Kidney epithelial cell (primary cell): ENCODE measurements at regions not wholly inside any gene's neighbourhood (a gene's known extent, or its start where the extent isn't known, plus 50 kb on each side); places are given as distances from the start of the nearest gene placed in this dataset.

ENCODE experiments used
- DNase-seq: peaks from one replicate; pipeline ENCODE4 v3.0.0-alpha.2; 2010; ENCODE audit warnings: low read depth
- H3K27me3 ChIP-seq: 2 replicates; pipeline ENCODE4 v1.6.0; 2011; ENCODE audit warnings: low read length; ENCODE audit not compliant: control insufficient read depth, insufficient read depth
- H3K36me3 ChIP-seq: 2 replicates; pipeline ENCODE4 v1.5.1; 2011; ENCODE audit warnings: low read length; ENCODE audit not compliant: control insufficient read depth, insufficient read depth
- H3K4me3 ChIP-seq: 2 replicates; pipeline ENCODE4 v1.5.1; 2011; ENCODE audit warnings: low read depth, mild to moderate bottlenecking, control low read depth, low read length
- TF ChIP-seq, protein P1 (sequence below): IDR thresholded peaks from 2 replicates; pipeline ENCODE4 v1.5.1; 2011; ENCODE audit warnings: mild to moderate bottlenecking, moderate library complexity, low read length, control low read depth, inconsistent platforms; ENCODE audit not compliant: insufficient read depth, poor library complexity, severe bottlenecking

- Histone ChIP-seq H3K4me3 (no peak overlapping the region), H3K36me3 (no peaks in the 10 kb centered on the region), H3K27me3 (no peaks in the 10 kb centered on the region)
- DNase-seq: no peak
- TF ChIP-seq, protein P1, sequence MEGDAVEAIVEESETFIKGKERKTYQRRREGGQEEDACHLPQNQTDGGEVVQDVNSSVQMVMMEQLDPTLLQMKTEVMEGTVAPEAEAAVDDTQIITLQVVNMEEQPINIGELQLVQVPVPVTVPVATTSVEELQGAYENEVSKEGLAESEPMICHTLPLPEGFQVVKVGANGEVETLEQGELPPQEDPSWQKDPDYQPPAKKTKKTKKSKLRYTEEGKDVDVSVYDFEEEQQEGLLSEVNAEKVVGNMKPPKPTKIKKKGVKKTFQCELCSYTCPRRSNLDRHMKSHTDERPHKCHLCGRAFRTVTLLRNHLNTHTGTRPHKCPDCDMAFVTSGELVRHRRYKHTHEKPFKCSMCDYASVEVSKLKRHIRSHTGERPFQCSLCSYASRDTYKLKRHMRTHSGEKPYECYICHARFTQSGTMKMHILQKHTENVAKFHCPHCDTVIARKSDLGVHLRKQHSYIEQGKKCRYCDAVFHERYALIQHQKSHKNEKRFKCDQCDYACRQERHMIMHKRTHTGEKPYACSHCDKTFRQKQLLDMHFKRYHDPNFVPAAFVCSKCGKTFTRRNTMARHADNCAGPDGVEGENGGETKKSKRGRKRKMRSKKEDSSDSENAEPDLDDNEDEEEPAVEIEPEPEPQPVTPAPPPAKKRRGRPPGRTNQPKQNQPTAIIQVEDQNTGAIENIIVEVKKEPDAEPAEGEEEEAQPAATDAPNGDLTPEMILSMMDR: no peak
These were observed 373.7 kb upstream of the SLITRK6 start for GRCh38 chr13:86172961-86173360.

DNA sequence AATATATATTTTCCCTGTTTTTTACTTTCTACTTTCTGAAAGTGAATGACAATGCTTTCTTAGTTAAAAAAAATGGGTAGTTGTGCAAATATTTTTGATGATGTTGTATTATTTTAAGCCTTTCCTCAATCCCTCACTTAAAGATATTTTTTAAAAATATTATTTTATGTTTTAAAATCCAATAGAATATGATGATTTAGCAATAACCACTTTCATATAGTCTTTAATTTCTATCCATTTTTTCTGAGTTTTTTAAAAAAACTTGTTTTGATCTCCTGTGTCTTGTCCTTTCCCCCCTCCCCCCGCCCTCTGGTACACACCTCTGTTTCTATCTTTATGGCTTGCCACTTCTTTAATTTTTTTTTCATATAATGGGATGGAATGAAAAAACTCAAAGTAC lies 362.0 kb upstream of the SLITRK6 start:
- DNase-seq: no peak
- Histone ChIP-seq H3K27me3 (no peaks in the 10 kb centered on the region), H3K36me3 (no peaks in the 10 kb centered on the region), H3K4me3 (no peak overlapping the region)
- TF ChIP-seq, protein P1: no peak

DNA sequence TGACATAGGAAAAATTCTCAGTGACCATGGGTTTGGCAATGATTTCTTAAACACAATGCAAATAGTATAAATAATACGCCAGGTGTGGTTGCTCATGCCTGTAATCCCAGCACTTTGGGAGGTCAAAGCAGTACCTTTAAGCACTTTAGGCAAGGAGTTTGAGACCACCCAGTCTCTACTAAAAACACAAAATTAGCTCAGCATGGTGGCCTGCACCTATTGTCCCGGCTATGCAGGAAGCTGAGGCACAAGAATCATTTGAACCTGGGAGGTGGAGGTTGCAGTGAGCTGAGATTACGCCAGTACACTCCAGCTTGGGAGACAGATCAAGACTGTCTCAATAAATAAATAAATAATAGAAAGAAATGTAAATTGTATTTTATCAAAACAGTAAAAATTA lies 356.5 kb upstream of the SLITRK6 start:
- TF ChIP-seq, protein P1: no peak
- no peak for DNase-seq
- H3K4me3 ChIP-seq: no peak overlapping the region
- no peaks in the 10 kb centered on the region for H3K27me3 ChIP-seq
- no peaks in the 10 kb centered on the region for H3K36me3 ChIP-seq

DNA sequence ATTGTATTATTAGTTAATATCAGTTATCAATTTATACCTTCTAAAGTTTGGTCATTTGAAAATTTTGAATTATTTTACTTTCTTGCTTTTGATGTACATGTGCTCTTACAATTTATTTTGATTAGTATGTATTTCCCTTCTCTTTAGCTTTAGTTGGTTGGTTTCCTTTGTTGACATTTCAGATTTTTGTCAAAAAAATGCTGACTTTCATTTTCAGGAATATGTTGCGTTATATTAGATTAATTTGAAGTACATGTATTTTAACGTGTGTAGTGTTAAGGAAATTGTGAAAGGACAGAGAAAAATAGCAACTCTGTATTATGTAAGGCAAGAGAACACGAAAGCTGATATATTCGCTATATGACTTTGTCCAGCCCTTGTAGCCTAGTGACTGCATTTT lies 342.9 kb upstream of the SLITRK6 start:
- TF ChIP-seq, protein P1: no peak
- no peak overlapping the region for H3K4me3 ChIP-seq
- no peaks in the 10 kb centered on the region for H3K27me3 ChIP-seq
- DNase-seq: no peak
- no peaks in the 10 kb centered on the region for H3K36me3 ChIP-seq

DNA sequence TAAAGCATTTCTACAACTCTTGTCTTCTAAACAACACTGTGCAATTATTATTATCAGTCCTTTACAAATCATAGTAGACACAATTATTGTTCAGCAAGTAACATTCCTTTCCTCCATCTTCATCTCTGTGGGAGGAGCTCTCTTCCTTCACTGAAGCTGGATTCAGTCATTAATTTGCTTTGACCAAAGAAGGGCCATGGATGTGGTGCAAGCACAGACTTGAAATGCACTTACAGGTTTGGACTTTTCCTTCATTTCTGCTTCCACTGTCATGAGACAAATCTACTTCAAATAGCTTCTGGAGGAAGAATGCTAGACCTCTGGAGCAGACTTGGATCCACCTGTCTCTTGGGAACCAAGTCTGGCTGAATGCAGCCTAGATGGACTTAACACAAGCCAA lies 336.6 kb upstream of the SLITRK6 start:
- H3K4me3 ChIP-seq: no peak overlapping the region
- no peaks in the 10 kb centered on the region for H3K36me3 ChIP-seq
- no peak for DNase-seq
- no peaks in the 10 kb centered on the region for H3K27me3 ChIP-seq
- TF ChIP-seq, protein P1: no peak

DNA sequence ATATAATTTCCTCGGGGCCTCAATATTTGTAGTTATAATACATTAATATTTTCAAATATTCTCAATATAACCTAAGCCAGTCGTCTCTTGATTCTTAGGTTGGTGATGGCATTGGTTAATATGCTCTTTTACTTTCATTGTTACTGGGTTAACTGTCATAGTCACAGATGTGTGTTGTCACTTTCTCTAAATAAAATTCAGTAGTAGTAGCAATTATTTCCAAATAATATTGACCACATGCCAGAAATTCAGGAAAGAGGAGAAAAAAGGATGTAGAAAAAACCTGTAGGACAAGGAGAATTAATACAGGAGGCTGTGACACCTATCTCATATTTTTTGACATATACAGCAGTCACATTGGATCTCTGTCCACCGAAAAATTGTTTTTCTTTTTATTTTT lies 322.7 kb upstream of the SLITRK6 start:
- no peak for DNase-seq
- Histone ChIP-seq H3K4me3 (no peak overlapping the region), H3K27me3 (no peaks in the 10 kb centered on the region), H3K36me3 (no peaks in the 10 kb centered on the region)
- TF ChIP-seq, protein P1: no peak
